ENCODE measurements at regions not wholly inside any gene's neighbourhood (a gene's known extent, or its start where the extent isn't known, plus 50 kb on each side); places are given as distances from the start of the nearest gene placed in this dataset.

DNA sequence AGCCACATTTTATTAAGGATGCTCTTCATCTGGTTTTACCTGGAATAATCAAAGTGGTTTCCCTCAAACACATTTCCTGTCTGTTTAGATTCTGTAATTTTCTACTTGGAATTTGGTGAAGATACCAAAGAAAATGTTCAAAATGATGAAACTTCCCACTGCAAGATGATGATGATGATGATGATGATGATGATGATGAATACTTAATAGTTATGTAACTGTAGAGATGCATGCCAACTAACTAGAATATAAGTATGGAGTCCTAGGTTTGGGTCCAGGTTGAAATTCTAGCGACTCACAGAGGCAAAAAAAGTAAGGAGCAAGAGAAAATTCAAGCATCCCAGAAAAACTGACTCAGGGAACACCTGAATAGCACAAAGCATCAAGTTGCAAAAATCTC, 104.0 kb upstream of the KIAA1217 start:
- no peak for TF ChIP-seq CTCF (IDR thresholded peaks at IDR 0.05)
- no peak for TF ChIP-seq POLR2A (IDR thresholded peaks at IDR 0.05)
